ENCODE measurements at regions not wholly inside any gene's neighbourhood (a gene's known extent, or its start where the extent isn't known, plus 50 kb on each side); places are given as distances from the start of the nearest gene placed in this dataset.

GRCh38 chr14:98982986-98983385, 289.0 kb downstream of the BCL11B start:
- POLR2A ChIA-PET: no interaction called here
- DNase-seq (ENCODE audit: low read depth, low spot score) (no peak), FAIRE-seq (no peak)
- Histone ChIP-seq H4K20me1 (replicated peaks; ENCODE audit: control insufficient read depth, extremely low read depth, insufficient read depth, low read length) (no peaks in the 10 kb centered on the region), H3K4me2 (ENCODE audit: insufficient read depth, low read length) (no peak overlapping the region), H3K27ac (ENCODE audit: insufficient read depth, low read depth, low read length) (no peak overlapping the region), H3K36me3 (ENCODE audit: control insufficient read depth in 2 of 2, extremely low read depth in 1 of 2, insufficient read depth in 2 of 2, low read length in 2 of 2) (no peaks in the 10 kb centered on the region), H3K27me3 (ENCODE audit: control insufficient read depth in 2 of 2, insufficient read depth in 2 of 2, low read length in 2 of 2) (no peaks in the 10 kb centered on the region), H3K4me3 (replicated peaks in 1 of 3; ENCODE audit: insufficient read depth in 1 of 3, low read depth in 1 of 3, low read length in 3 of 3) (no peak overlapping the region), H3K4me1 (ENCODE audit: control insufficient read depth, extremely low read depth, insufficient read depth, low read length) (no peaks in the 10 kb centered on the region), H3K9me1 (replicated peaks; ENCODE audit: control insufficient read depth, extremely low read depth, insufficient read depth, low read length) (no peaks in the 10 kb centered on the region), H3K9ac (replicated peaks; ENCODE audit: extremely low read depth, insufficient read depth, low read length) (no peak overlapping the region), H2AFZ (ENCODE audit: low read depth, low read length) (no peak overlapping the region), H3K9me3 (replicated peaks; ENCODE audit: control insufficient read depth, insufficient read depth, low read length) (peaks cover 5% of the 10 kb centered on the region), H3K79me2 (ENCODE audit: control insufficient read depth, insufficient read depth, low read length) (no peaks in the 10 kb centered on the region)
- intact Hi-C loops (cut with micrococcal nuclease): no loop called here
- CTCF ChIA-PET: no interaction called here
- BruUV-seq (replicated peaks): no TSS peak
- dilution Hi-C loops (cut with MboI; ENCODE audit: extremely low pct_ligation_motif_present, low sequenced_read_pairs): no loop called here
- TF ChIP-seq MAX (IDR thresholded peaks at IDR 0.05; ENCODE audit: insufficient read depth, insufficient read length) (no peak), EZH2 (IDR thresholded peaks at IDR 0.05; ENCODE audit: borderline replicate concordance, low read depth, low read length, severe bottlenecking) (no peak), MYC (IDR thresholded peaks at IDR 0.05; ENCODE audit: low read depth, low read length) (no peak), POLR2AphosphoS5 (IDR thresholded peaks at IDR 0.05; ENCODE audit: insufficient read depth, low read depth, low read length) (no peak)

- POLR2A ChIA-PET: no interaction called here
- CTCF ChIA-PET: interaction anchor here (1.0 kb wide), 1 partner anchor 33 kb away, joined by 3 read pairs; no protein-coding TSS in a partner anchor
- DNase-seq (ENCODE audit: low read depth, low spot score) (no peak), FAIRE-seq (no peak)
- Histone ChIP-seq H2AFZ (ENCODE audit: low read depth, low read length) (no peak overlapping the region), H3K9ac (replicated peaks; ENCODE audit: extremely low read depth, insufficient read depth, low read length) (no peak overlapping the region), H3K79me2 (ENCODE audit: control insufficient read depth, insufficient read depth, low read length) (no peaks in the 10 kb centered on the region), H3K4me2 (ENCODE audit: insufficient read depth, low read length) (no peak overlapping the region), H3K36me3 (ENCODE audit: control insufficient read depth in 2 of 2, extremely low read depth in 1 of 2, insufficient read depth in 2 of 2, low read length in 2 of 2) (no peaks in the 10 kb centered on the region), H3K27ac (ENCODE audit: insufficient read depth, low read depth, low read length) (no peak overlapping the region), H3K4me1 (ENCODE audit: control insufficient read depth, extremely low read depth, insufficient read depth, low read length) (no peaks in the 10 kb centered on the region), H3K27me3 (ENCODE audit: control insufficient read depth in 2 of 2, insufficient read depth in 2 of 2, low read length in 2 of 2) (no peaks in the 10 kb centered on the region), H3K4me3 (replicated peaks in 1 of 3; ENCODE audit: insufficient read depth in 1 of 3, low read depth in 1 of 3, low read length in 3 of 3) (no peak overlapping the region), H3K9me3 (replicated peaks; ENCODE audit: control insufficient read depth, insufficient read depth, low read length) (peaks cover 5% of the 10 kb centered on the region), H3K9me1 (replicated peaks; ENCODE audit: control insufficient read depth, extremely low read depth, insufficient read depth, low read length) (no peaks in the 10 kb centered on the region), H4K20me1 (replicated peaks; ENCODE audit: control insufficient read depth, extremely low read depth, insufficient read depth, low read length) (no peaks in the 10 kb centered on the region)
- no peak for TF ChIP-seq CTCF (IDR thresholded peaks at IDR 0.05; ENCODE audit: extremely low read depth in 1 of 2, insufficient read depth in 1 of 2, low read depth in 1 of 2, low read length in 2 of 2)
- TF ChIP-seq MYC (IDR thresholded peaks at IDR 0.05; ENCODE audit: low read depth, low read length): no peak
- TF ChIP-seq EZH2 (IDR thresholded peaks at IDR 0.05; ENCODE audit: borderline replicate concordance, low read depth, low read length, severe bottlenecking): no peak
- TF ChIP-seq FOS (IDR thresholded peaks at IDR 0.05; ENCODE audit: borderline replicate concordance, insufficient read depth, low read length): no peak
- TF ChIP-seq MAX (IDR thresholded peaks at IDR 0.05; ENCODE audit: insufficient read depth, insufficient read length): no peak
- TF ChIP-seq JUN (IDR thresholded peaks at IDR 0.05; ENCODE audit: borderline replicate concordance, insufficient read depth, insufficient read length, low read depth): no peak
- TF ChIP-seq POLR2AphosphoS5 (IDR thresholded peaks at IDR 0.05; ENCODE audit: insufficient read depth, low read depth, low read length): no peak
- no peak for TF ChIP-seq POLR2A (IDR thresholded peaks at IDR 0.05; ENCODE audit: low read depth, low read length)
- TF ChIP-seq GATA2 (IDR thresholded peaks at IDR 0.05; ENCODE audit: insufficient read depth, insufficient read length, low read depth, low read length): no peak
- intact Hi-C loops (cut with micrococcal nuclease): no loop called here
- BruUV-seq (replicated peaks): no TSS peak
- dilution Hi-C loops (cut with MboI; ENCODE audit: extremely low pct_ligation_motif_present, low sequenced_read_pairs): no loop called here
Observed at GRCh38 chr14:98984027-98984718, 287.8 kb downstream of the BCL11B start.
